SU-DHL-6 (cell line): ENCODE measurements at regions not wholly inside any gene's neighbourhood (a gene's known extent, or its start where the extent isn't known, plus 50 kb on each side); places are given as distances from the start of the nearest gene placed in this dataset.

ENCODE experiments used
- H2AFZ ChIP-seq: fragments of 200-600 bp; sonication (generic); 2 replicates; pipeline ENCODE4 v1.6.1; 2014; ENCODE audit warnings: low read depth, mild to moderate bottlenecking, moderate library complexity, mixed read lengths, antibody characterized with exemption, low read length; ENCODE audit not compliant: severe bottlenecking
- H3F3A ChIP-seq: fragments of 200-600 bp; shearing (Covaris generic); 2 replicates; pipeline ENCODE4 v1.6.0; 2016; ENCODE audit warnings: antibody characterized with exemption, mild to moderate bottlenecking; ENCODE audit not compliant: insufficient read depth
- H3K27ac ChIP-seq: fragments of 200-600 bp; sonication (generic); 2 replicates; pipeline ENCODE4 v1.5.1; 2016; ENCODE audit warnings: low read depth, mild to moderate bottlenecking, low read length, moderate library complexity, mixed read lengths
- H3K27me3 ChIP-seq: fragments of 200-600 bp; sonication (generic), shearing (Covaris generic); 2 replicates; pipeline ENCODE4 v1.6.0; 2014; ENCODE audit warnings: mild to moderate bottlenecking, low read length
- H3K36me3 ChIP-seq: fragments of 200-600 bp; sonication (generic); 2 replicates; pipeline ENCODE4 v1.6.1; 2014; ENCODE audit warnings: mild to moderate bottlenecking, low read length, mixed read lengths
- H3K4me2 ChIP-seq: fragments of 300-600, 200-600 bp; shearing (Covaris generic), sonication (generic); 2 replicates; pipeline ENCODE4 v1.6.0; 2014; ENCODE audit warnings: low read length, low read depth, mild to moderate bottlenecking; ENCODE audit not compliant: poor library complexity, severe bottlenecking
- H3K4me3 ChIP-seq: fragments of 200-600 bp; sonication (generic); 2 replicates; pipeline ENCODE4 v1.5.1; 2014; ENCODE audit warnings: antibody characterized with exemption, low read length, mild to moderate bottlenecking, mixed read lengths; ENCODE audit not compliant: insufficient read depth, poor library complexity, severe bottlenecking
- H3K79me2 ChIP-seq: fragments of 200-600 bp; sonication (generic); 2 replicates; pipeline ENCODE4 v1.6.1; 2014; ENCODE audit warnings: mild to moderate bottlenecking, low read length, moderate library complexity; ENCODE audit not compliant: insufficient read depth
- H3K9ac ChIP-seq: fragments of 200-600 bp; sonication (generic); 2 replicates; pipeline ENCODE4 v1.7.0; 2014; ENCODE audit warnings: mild to moderate bottlenecking, low read length
- H3K9me2 ChIP-seq: fragments of 200-600 bp; sonication (generic); replicated peaks from 2 replicates; pipeline ENCODE4 v1.6.1; 2014; ENCODE audit warnings: low read length; ENCODE audit not compliant: insufficient read depth
- H3K9me3 ChIP-seq: fragments of 200-600 bp; sonication (generic); 2 replicates; pipeline ENCODE4 v1.6.1; 2014; ENCODE audit warnings: low read length, mixed read lengths; ENCODE audit not compliant: insufficient read depth
- H4K20me1 ChIP-seq: fragments of 200-600 bp; sonication (generic); 2 replicates; pipeline ENCODE4 v1.6.1; 2014; ENCODE audit warnings: low read depth, mild to moderate bottlenecking, antibody characterized with exemption, low read length, moderate library complexity, mixed read lengths
- EZH2phosphoT487 ChIP-seq: fragments of 200-600 bp; sonication (generic), shearing (Covaris generic); conservative IDR thresholded peaks from 2 replicates; pipeline ENCODE4 v1.6.1; 2018; ENCODE audit warnings: mild to moderate bottlenecking, antibody characterized with exemption, low read length, moderate library complexity, mixed read lengths
- TF ChIP-seq, protein P1 (sequence below): fragments of 200-600 bp; sonication (generic); IDR thresholded peaks from one replicate; pipeline ENCODE4 v1.5.1; 2017; ENCODE audit warnings: antibody characterized with exemption, mild to moderate bottlenecking, low read length, moderate library complexity; ENCODE audit not compliant: insufficient read depth, poor library complexity, severe bottlenecking

DNA sequence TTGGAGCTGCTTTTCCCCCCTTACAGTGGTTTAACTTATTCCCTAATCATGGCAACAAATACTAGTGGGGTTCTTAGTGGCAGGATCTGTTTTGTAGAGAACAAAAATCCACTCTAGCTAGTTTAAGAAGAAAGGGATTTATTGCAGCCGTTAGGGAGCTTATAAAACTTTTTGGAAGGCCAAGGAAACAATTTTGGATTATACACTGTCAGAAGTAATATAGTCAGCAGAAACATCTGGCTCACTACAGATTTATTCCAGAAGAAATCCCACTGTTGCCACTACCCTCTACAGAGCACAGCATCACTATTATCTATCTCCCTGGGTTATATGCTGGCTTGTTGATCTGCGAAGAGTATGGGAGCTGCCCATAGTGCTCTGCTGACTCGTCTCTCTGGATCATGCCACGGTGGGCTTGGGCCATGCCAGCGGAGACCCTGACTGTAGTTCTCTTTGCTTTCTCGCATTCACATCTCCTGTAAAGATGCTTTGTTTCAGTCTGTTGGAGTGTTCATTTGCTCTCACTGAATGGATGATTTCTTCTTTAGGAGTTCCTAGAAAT lies 107.5 kb downstream of the ODF2L start:
- H3F3A ChIP-seq, result no peaks in the 10 kb centered on the region
- no peak overlapping the region for H3K27ac ChIP-seq
- no peaks in the 10 kb centered on the region for H3K79me2 ChIP-seq
- no peak overlapping the region for H3K9ac ChIP-seq
- H2AFZ ChIP-seq, result no peak overlapping the region
- H3K27me3 ChIP-seq, result no peaks in the 10 kb centered on the region
- TF ChIP-seq, protein P1, sequence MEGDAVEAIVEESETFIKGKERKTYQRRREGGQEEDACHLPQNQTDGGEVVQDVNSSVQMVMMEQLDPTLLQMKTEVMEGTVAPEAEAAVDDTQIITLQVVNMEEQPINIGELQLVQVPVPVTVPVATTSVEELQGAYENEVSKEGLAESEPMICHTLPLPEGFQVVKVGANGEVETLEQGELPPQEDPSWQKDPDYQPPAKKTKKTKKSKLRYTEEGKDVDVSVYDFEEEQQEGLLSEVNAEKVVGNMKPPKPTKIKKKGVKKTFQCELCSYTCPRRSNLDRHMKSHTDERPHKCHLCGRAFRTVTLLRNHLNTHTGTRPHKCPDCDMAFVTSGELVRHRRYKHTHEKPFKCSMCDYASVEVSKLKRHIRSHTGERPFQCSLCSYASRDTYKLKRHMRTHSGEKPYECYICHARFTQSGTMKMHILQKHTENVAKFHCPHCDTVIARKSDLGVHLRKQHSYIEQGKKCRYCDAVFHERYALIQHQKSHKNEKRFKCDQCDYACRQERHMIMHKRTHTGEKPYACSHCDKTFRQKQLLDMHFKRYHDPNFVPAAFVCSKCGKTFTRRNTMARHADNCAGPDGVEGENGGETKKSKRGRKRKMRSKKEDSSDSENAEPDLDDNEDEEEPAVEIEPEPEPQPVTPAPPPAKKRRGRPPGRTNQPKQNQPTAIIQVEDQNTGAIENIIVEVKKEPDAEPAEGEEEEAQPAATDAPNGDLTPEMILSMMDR, result no peak
- TF ChIP-seq EZH2phosphoT487, result no peak
- H3K9me2 ChIP-seq, result no peaks in the 10 kb centered on the region
- H4K20me1 ChIP-seq, result no peaks in the 10 kb centered on the region
- H3K4me2 ChIP-seq, result no peak overlapping the region
- H3K36me3 ChIP-seq, result no peaks in the 10 kb centered on the region
- H3K4me3 ChIP-seq, result no peak overlapping the region
- no peaks in the 10 kb centered on the region for H3K9me3 ChIP-seq

DNA sequence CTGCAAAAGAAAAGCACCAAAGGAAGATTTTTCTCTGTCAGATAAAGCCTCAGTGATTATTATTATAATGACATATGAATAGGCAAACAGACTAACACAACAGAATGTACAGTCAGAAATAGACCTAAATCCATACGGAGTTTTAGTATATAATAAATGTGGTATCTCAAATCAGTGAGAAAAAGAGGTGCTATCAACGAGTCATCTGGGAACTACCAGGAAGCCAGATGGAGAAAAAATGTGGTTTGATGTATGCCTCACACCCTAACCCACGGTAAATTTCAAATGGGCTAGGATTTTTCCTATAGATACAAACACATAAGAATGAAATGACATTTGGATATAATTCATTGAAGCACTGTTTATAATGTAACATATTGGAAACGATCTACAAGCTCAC lies 110.3 kb downstream of the ODF2L start:
- TF ChIP-seq, protein P1, result no peak
- TF ChIP-seq EZH2phosphoT487, result no peak
- no peaks in the 10 kb centered on the region for H3K27me3 ChIP-seq
- no peaks in the 10 kb centered on the region for H3F3A ChIP-seq
- H3K4me2 ChIP-seq, result no peak overlapping the region
- no peak overlapping the region for H3K9ac ChIP-seq
- no peak overlapping the region for H3K27ac ChIP-seq
- no peaks in the 10 kb centered on the region for H4K20me1 ChIP-seq
- no peaks in the 10 kb centered on the region for H3K79me2 ChIP-seq
- H3K9me3 ChIP-seq, result no peaks in the 10 kb centered on the region
- H3K36me3 ChIP-seq, result no peaks in the 10 kb centered on the region
- no peak overlapping the region for H3K4me3 ChIP-seq
- no peaks in the 10 kb centered on the region for H3K9me2 ChIP-seq
- no peak overlapping the region for H2AFZ ChIP-seq

DNA sequence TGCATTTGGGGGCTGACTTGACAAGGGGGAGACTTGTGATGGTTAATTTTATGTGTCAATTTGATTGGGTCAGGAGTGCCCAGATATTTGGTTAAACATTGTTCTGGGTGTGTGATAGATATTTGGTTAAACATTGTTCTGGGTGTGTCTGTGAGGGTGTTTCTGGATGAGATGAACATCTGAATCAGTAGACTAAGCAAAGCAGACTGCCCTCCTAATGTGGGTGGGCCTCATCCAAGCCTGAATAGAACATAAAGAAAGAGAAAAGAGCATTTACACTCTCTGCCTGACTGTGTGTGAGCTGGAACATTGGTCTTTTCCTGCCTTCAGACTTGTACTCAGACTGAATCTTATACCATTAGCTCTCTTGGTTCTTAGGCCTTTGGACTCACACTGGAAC lies 113.5 kb downstream of the ODF2L start:
- no peak overlapping the region for H2AFZ ChIP-seq
- H3K9ac ChIP-seq, result no peak overlapping the region

More for the DNA sequence above, 113.5 kb downstream of the ODF2L start:
- TF ChIP-seq, protein P1, result no peak
- TF ChIP-seq EZH2phosphoT487, result no peak
- Histone ChIP-seq H3K4me3 (no peak overlapping the region), H3K4me2 (no peak overlapping the region), H4K20me1 (no peaks in the 10 kb centered on the region), H3K9me2 (no peaks in the 10 kb centered on the region), H3K9me3 (no peaks in the 10 kb centered on the region), H3F3A (no peaks in the 10 kb centered on the region), H3K27ac (no peak overlapping the region), H3K27me3 (no peaks in the 10 kb centered on the region), H3K79me2 (no peaks in the 10 kb centered on the region), H3K36me3 (no peaks in the 10 kb centered on the region)
